PFSK-1 (cell line): ENCODE measurements at regions not wholly inside any gene's neighbourhood (a gene's known extent, or its start where the extent isn't known, plus 50 kb on each side); places are given as distances from the start of the nearest gene placed in this dataset.

Experiments
- FOXP2 ChIP-seq: optimal IDR thresholded peaks from 2 replicates; pipeline ENCODE3; 2011; ENCODE audit warnings: borderline replicate concordance, control low read depth, inconsistent platforms; ENCODE audit not compliant: insufficient read depth; ENCODE audit errors: extremely low read length, extremely low read depth
- POLR2AphosphoS5 ChIP-seq: IDR thresholded peaks from 2 replicates; pipeline ENCODE4 v1.6.1; 2012; ENCODE audit warnings: low read depth, mild to moderate bottlenecking, control low read depth, low read length, moderate library complexity
- REST ChIP-seq, 2 experiments: IDR thresholded peaks; 2 replicates each; pipeline versions ENCODE4 v1.6.1 to v1.8.0; 2011 to 2012; ENCODE audit warnings: low read depth in 2 of 2, low read length in 2 of 2, control low read depth in 1 of 2, inconsistent platforms in 1 of 2, mild to moderate bottlenecking in 1 of 2, moderate library complexity in 1 of 2; ENCODE audit not compliant: insufficient read depth in 1 of 2
- SIN3A ChIP-seq: IDR thresholded peaks from 2 replicates; pipeline ENCODE4 v1.6.1; 2012; ENCODE audit warnings: mild to moderate bottlenecking, low read length, moderate library complexity, borderline replicate concordance; ENCODE audit not compliant: insufficient read depth
- TAF1 ChIP-seq: IDR thresholded peaks from 2 replicates; pipeline ENCODE4 v1.6.1; 2012; ENCODE audit warnings: low read length, control low read depth, borderline replicate concordance; ENCODE audit not compliant: insufficient read depth

- TF ChIP-seq POLR2AphosphoS5, result no peak
- TF ChIP-seq REST (IDR thresholded peaks at IDR 0.05; ENCODE audit: insufficient read depth in 1 of 2, low read depth in 2 of 2, low read length in 2 of 2), result no peak
- TF ChIP-seq FOXP2, result no peak
- TF ChIP-seq SIN3A, result no peak
- no peak for TF ChIP-seq TAF1
Observed at GRCh38 chr6:97813889-97814567, 531.0 kb upstream of the MMS22L start.

- no peak for TF ChIP-seq SIN3A
- TF ChIP-seq FOXP2, result no peak
- TF ChIP-seq TAF1, result no peak
- no peak for TF ChIP-seq REST (IDR thresholded peaks at IDR 0.05; ENCODE audit: insufficient read depth in 1 of 2, low read depth in 2 of 2, low read length in 2 of 2)
- TF ChIP-seq POLR2AphosphoS5, result no peak
Observed at GRCh38 chr6:97815301-97815812, 532.3 kb upstream of the MMS22L start.

DNA sequence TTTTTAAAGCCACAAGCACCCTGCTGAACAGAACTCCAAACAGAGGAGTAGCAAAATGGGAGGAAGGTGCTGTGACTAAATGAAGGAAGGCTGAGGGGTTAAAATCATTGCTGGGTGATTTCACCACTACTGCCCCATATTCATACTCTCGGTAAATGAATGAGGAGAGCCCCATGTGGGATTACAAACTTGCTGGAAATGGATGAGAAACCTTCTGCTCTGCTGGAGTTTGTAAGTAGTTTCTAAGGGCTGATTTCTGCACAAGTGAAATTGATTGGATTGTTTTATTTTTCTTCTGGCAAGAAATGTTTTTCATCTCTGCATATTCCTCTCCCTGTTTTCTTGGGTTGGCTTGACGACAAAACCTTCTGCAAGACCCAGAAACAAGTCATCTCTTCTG is 533.5 kb upstream of the MMS22L start:
- no peak for TF ChIP-seq REST (IDR thresholded peaks at IDR 0.05; ENCODE audit: insufficient read depth in 1 of 2, low read depth in 2 of 2, low read length in 2 of 2)
- no peak for TF ChIP-seq TAF1
- TF ChIP-seq SIN3A, result no peak
- no peak for TF ChIP-seq POLR2AphosphoS5
- TF ChIP-seq FOXP2, result no peak

- TF ChIP-seq FOXP2 (no peak), SIN3A (no peak), POLR2AphosphoS5 (no peak), REST (IDR thresholded peaks at IDR 0.05; ENCODE audit: insufficient read depth in 1 of 2, low read depth in 2 of 2, low read length in 2 of 2) (no peak), TAF1 (no peak)
Observed at GRCh38 chr6:97819710-97820109, 536.7 kb upstream of the MMS22L start.

DNA sequence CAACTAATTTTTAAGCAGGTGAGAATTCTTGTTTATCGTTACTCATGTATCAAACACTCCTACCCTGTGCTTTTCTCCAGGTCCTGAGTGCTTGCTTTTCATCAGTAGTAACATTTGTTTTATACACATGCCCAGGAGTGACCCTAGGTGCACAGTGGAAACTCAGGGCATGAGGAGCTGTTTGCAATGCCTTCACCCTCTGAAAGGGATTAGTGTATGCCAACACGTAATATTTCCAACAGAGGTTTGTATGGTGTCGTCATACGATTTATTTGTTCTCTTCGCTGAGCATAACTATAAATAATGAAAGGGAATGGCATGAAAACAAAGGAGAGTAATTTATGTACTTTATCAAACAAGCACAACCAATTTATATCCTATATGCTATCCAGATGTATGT is 537.4 kb upstream of the MMS22L start:
- TF ChIP-seq POLR2AphosphoS5, result no peak
- no peak for TF ChIP-seq FOXP2
- no peak for TF ChIP-seq TAF1
- no peak for TF ChIP-seq REST (IDR thresholded peaks at IDR 0.05; ENCODE audit: insufficient read depth in 1 of 2, low read depth in 2 of 2, low read length in 2 of 2)
- no peak for TF ChIP-seq SIN3A
